ENCODE measurements at regions not wholly inside any gene's neighbourhood (a gene's known extent, or its start where the extent isn't known, plus 50 kb on each side); places are given as distances from the start of the nearest gene placed in this dataset.

- DNase-seq (ENCODE audit: low spot score): no peak
Observed at GRCh38 chr16:9374061-9374460, 282.6 kb downstream of the HAPSTR1 start.

- no peak for DNase-seq (ENCODE audit: low spot score)
Observed at GRCh38 chr16:9378876-9379275, 287.4 kb downstream of the HAPSTR1 start.

GRCh38 chr16:9380221-9380620, 288.8 kb downstream of the HAPSTR1 start:
- no peak for DNase-seq (ENCODE audit: low spot score)

- DNase-seq (ENCODE audit: low spot score): no peak
Observed at GRCh38 chr16:9381399-9381798, 290.0 kb downstream of the HAPSTR1 start.

- no peak for DNase-seq (ENCODE audit: low spot score)
Observed at GRCh38 chr16:9381905-9382304, 290.5 kb downstream of the HAPSTR1 start.

GRCh38 chr16:9383281-9383680, 291.8 kb downstream of the HAPSTR1 start:
- DNase-seq (ENCODE audit: low spot score): no peak

- no peak for DNase-seq (ENCODE audit: low spot score)
Observed at GRCh38 chr16:9384141-9384540, 292.7 kb downstream of the HAPSTR1 start.

- peak; percentile 34 for DNase-seq (ENCODE audit: low spot score)
Observed at GRCh38 chr16:9389543-9390207, 298.2 kb downstream of the HAPSTR1 start.

GRCh38 chr16:9392956-9393355, 301.5 kb downstream of the HAPSTR1 start:
- DNase-seq (ENCODE audit: low spot score): no peak

GRCh38 chr16:9393591-9393990, 302.1 kb downstream of the HAPSTR1 start:
- no peak for DNase-seq (ENCODE audit: low spot score)

- DNase-seq (ENCODE audit: low spot score): no peak
Observed at GRCh38 chr16:9395958-9396359, 304.5 kb downstream of the HAPSTR1 start.

GRCh38 chr16:9399573-9399972, 308.1 kb downstream of the HAPSTR1 start:
- DNase-seq (ENCODE audit: low spot score): no peak

- no peak for DNase-seq (ENCODE audit: low spot score)
Observed at GRCh38 chr16:9401173-9401572, 309.7 kb downstream of the HAPSTR1 start.

- DNase-seq (ENCODE audit: low spot score): no peak
Observed at GRCh38 chr16:9402293-9402860, 310.9 kb downstream of the HAPSTR1 start.

- DNase-seq (ENCODE audit: low spot score): no peak
Observed at GRCh38 chr16:9404811-9405210, 313.4 kb downstream of the HAPSTR1 start.

- DNase-seq (ENCODE audit: low spot score): no peak
Observed at GRCh38 chr16:9406038-9406712, 314.7 kb downstream of the HAPSTR1 start.

- DNase-seq (ENCODE audit: low spot score): no peak
Observed at GRCh38 chr16:9407206-9407758, 315.8 kb downstream of the HAPSTR1 start.

- DNase-seq (ENCODE audit: low spot score): no peak
Observed at GRCh38 chr16:9408297-9408878, 316.9 kb downstream of the HAPSTR1 start.

- no peak for DNase-seq (ENCODE audit: low spot score)
Observed at GRCh38 chr16:9409560-9410493, 318.4 kb downstream of the HAPSTR1 start.

- DNase-seq (ENCODE audit: low spot score): no peak
Observed at GRCh38 chr16:9411426-9411825, 320.0 kb downstream of the HAPSTR1 start.

- DNase-seq (ENCODE audit: low spot score): no peak
Observed at GRCh38 chr16:9412031-9412914, 320.8 kb downstream of the HAPSTR1 start.
